Urothelium cell line (cell line): ENCODE measurements at regions not wholly inside any gene's neighbourhood (a gene's known extent, or its start where the extent isn't known, plus 50 kb on each side); places are given as distances from the start of the nearest gene placed in this dataset.
A peak's percentile ranks its signal among the peaks of the same experiment; 100 is the strongest.

Experiments
- DNase-seq: peaks from one replicate; pipeline ENCODE4 v3.0.0; 2011; ENCODE audit warnings: low spot score, mixed read lengths
- FAIRE-seq: peaks from 2 replicates; lab custom pipeline; 2011; peaks lifted over from hg19 to GRCh38; lab: Jason Lieb, UNC

DNA sequence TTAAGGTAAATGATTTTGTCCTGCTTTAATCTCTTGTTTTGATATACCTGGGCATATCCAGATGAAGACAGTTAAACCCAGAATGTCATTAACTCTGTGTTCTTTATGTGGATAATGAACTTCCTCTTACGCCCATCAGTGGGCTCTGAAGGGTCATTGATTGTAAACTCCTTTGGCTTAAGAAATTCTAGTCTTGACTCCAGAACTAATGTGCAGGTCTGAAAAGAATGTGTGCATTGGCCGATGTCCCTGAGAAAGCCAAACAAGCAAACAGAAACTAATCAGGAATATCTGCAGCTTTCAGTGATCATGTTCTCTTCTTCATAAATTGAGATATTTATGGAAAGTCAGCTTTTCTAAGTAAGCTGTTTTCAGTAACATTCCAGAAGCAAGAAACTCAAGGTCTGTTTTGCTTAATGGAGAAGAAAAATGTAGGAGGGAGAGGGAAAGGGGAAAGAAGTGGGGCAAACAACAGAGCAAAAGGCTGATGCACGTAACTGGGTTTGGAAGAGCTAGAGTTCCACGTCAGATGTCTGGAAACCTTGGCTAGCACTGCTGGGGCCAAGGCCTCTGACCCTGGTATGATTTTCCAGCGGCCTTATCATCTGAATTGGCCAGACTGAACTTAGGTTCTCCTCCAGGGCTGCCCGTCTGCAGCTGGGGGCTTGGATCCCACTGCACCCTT is 61.3 kb upstream of the FHL2 start:
- no peak for FAIRE-seq

DNA sequence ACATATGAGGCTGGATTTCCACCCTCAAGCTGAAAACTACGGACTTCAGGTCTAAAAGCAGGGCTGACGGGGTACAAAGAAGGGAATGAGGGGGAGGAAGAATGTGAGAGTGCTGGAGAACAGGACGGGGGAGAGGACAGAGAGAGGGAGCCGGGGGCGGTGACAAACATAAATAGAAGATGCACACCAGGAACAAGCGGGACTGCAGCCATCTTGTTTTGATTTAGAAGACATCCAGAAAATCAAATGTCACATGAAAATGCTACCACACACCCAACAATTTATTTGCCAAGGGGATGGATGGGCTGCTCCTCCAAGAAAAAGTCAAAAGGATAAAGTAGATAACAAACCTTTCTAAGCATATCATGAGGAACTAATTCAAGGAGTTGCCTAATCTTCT is 59.2 kb upstream of the FHL2 start:
- FAIRE-seq (no peak), DNase-seq (no peak)

More for the DNA sequence above, 61.3 kb upstream of the FHL2 start:
- DNase-seq: no peak

DNA sequence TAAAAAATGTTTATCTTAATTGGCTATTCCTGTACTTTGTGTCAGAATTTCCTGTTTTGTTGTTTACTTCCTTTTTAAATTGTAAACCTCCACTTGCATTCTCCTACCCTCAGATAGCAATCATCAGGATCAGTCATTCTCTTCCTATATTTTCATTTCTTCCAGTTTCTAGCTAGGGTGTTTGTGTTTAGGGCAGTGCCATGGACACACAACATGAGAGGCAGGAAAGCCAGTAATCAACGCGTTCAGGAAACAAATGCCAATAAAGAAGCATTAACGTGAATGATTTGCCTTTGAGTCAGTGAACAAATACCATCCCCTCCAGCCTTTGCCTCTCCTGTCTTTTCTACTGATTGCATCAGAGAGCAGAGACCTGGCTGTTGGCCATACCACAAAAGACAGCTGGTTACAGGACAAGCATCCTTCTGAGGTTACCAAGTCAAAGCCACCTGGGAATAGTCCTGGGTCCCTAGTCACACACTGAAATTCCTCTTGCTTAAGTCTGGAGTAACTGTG is 56.7 kb upstream of the FHL2 start:
- DNase-seq: peak; percentile 95
- peak; percentile 93 for FAIRE-seq

DNA sequence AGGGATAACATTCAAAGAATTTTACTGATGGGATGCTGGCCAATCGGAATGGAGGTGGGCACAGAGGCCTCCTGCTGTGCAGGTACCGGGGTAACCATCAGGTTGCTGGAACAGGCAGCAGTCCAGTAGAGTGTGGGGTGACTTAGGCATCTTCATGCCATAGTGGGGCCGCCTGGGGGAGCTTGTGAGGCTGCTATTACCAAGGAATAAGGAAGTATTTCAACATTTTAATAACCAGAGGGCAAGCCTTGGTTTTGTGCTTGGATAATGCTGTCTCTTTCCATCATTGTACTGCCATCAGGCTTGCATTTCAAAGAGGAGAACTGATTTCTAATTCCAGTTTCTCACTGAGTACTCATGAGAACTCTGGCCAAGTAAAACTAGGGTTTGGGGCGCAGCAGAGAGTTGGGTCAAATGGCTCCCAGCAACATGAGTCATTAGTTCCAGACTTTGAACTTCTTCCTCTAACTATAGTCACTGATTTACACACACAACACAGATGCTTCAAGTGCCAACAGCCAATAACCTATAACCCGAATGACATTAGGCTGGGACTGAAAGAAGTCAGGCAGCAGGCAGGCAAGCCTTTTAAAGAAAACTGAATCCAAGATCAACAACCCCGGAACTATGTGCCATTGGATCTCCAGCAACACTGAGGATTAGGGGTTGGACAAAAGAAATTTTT is 56.1 kb upstream of the FHL2 start:
- FAIRE-seq: no peak
- DNase-seq: peak; percentile 43

DNA sequence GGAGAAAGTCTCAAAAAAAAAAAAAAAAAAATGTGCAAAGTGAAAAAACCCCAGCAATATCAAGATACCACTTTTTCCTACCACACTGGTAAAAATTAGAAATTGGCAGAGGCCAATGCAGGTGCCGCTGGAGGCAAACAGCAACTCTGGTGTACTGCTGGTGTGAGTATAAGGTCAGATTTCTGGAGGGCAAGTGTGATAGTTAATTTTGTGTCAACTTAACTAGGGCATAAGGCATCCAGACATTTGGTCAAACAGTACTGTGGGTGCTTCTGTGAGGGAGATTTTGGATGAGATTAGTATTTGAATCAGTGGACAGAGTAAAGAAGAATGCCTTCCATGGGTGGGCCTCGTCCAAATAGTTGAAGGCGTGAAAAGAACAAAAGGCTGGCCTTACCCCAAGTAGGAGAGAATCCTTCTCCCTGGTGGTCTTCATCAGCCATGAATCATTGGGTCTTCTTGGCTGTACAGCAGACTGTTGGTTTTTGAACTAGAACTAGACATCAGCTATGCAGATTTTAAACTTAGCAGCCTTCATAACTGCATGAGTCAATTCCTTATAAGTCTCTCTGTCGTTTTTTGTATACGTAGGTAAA is 52.8 kb upstream of the FHL2 start:
- no peak for DNase-seq
- FAIRE-seq: no peak

- FAIRE-seq (no peak), DNase-seq (no peak)
These were observed 51.6 kb upstream of the FHL2 start for GRCh38 chr2:105450471-105450870.

DNA sequence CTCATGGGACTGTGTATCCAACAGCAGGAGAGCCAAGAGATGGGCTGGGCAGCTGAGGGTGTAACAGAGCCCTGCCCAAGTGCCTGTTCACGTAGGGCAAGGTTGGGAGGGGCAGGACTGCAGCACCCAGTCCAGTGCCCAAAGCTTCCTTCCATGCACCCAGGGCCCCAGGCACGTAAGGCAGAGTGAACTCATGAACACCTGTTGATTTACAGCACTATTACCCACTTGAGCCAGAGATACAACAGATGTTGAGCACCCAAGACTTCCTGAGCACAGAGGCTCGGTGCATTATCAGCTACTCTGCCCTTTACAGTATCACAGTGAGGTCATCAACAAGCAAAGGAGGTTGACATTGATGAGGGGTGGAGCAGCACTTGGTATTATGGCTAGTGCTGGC is 50.2 kb upstream of the FHL2 start:
- FAIRE-seq: peak; percentile 94

More for the DNA sequence above, 50.2 kb upstream of the FHL2 start:
- peak; percentile 30 for DNase-seq
